SU-DHL-6 (cell line): ENCODE measurements at regions not wholly inside any gene's neighbourhood (a gene's known extent, or its start where the extent isn't known, plus 50 kb on each side); places are given as distances from the start of the nearest gene placed in this dataset.

ENCODE experiments used
- H2AFZ ChIP-seq: fragments of 200-600 bp; sonication (generic); 2 replicates; pipeline ENCODE4 v1.6.1; 2014; ENCODE audit warnings: low read depth, mild to moderate bottlenecking, moderate library complexity, mixed read lengths, antibody characterized with exemption, low read length; ENCODE audit not compliant: severe bottlenecking
- H3F3A ChIP-seq: fragments of 200-600 bp; shearing (Covaris generic); 2 replicates; pipeline ENCODE4 v1.6.0; 2016; ENCODE audit warnings: antibody characterized with exemption, mild to moderate bottlenecking; ENCODE audit not compliant: insufficient read depth
- H3K27ac ChIP-seq: fragments of 200-600 bp; sonication (generic); 2 replicates; pipeline ENCODE4 v1.5.1; 2016; ENCODE audit warnings: low read depth, mild to moderate bottlenecking, low read length, moderate library complexity, mixed read lengths
- H3K27me3 ChIP-seq: fragments of 200-600 bp; sonication (generic), shearing (Covaris generic); 2 replicates; pipeline ENCODE4 v1.6.0; 2014; ENCODE audit warnings: mild to moderate bottlenecking, low read length
- H3K36me3 ChIP-seq: fragments of 200-600 bp; sonication (generic); 2 replicates; pipeline ENCODE4 v1.6.1; 2014; ENCODE audit warnings: mild to moderate bottlenecking, low read length, mixed read lengths
- H3K4me2 ChIP-seq: fragments of 300-600, 200-600 bp; shearing (Covaris generic), sonication (generic); 2 replicates; pipeline ENCODE4 v1.6.0; 2014; ENCODE audit warnings: low read length, low read depth, mild to moderate bottlenecking; ENCODE audit not compliant: poor library complexity, severe bottlenecking
- H3K4me3 ChIP-seq: fragments of 200-600 bp; sonication (generic); 2 replicates; pipeline ENCODE4 v1.5.1; 2014; ENCODE audit warnings: antibody characterized with exemption, low read length, mild to moderate bottlenecking, mixed read lengths; ENCODE audit not compliant: insufficient read depth, poor library complexity, severe bottlenecking
- H3K79me2 ChIP-seq: fragments of 200-600 bp; sonication (generic); 2 replicates; pipeline ENCODE4 v1.6.1; 2014; ENCODE audit warnings: mild to moderate bottlenecking, low read length, moderate library complexity; ENCODE audit not compliant: insufficient read depth
- H3K9ac ChIP-seq: fragments of 200-600 bp; sonication (generic); 2 replicates; pipeline ENCODE4 v1.7.0; 2014; ENCODE audit warnings: mild to moderate bottlenecking, low read length
- H3K9me2 ChIP-seq: fragments of 200-600 bp; sonication (generic); replicated peaks from 2 replicates; pipeline ENCODE4 v1.6.1; 2014; ENCODE audit warnings: low read length; ENCODE audit not compliant: insufficient read depth
- H3K9me3 ChIP-seq: fragments of 200-600 bp; sonication (generic); 2 replicates; pipeline ENCODE4 v1.6.1; 2014; ENCODE audit warnings: low read length, mixed read lengths; ENCODE audit not compliant: insufficient read depth
- H4K20me1 ChIP-seq: fragments of 200-600 bp; sonication (generic); 2 replicates; pipeline ENCODE4 v1.6.1; 2014; ENCODE audit warnings: low read depth, mild to moderate bottlenecking, antibody characterized with exemption, low read length, moderate library complexity, mixed read lengths
- EZH2phosphoT487 ChIP-seq: fragments of 200-600 bp; sonication (generic), shearing (Covaris generic); conservative IDR thresholded peaks from 2 replicates; pipeline ENCODE4 v1.6.1; 2018; ENCODE audit warnings: mild to moderate bottlenecking, antibody characterized with exemption, low read length, moderate library complexity, mixed read lengths
- TF ChIP-seq, protein P1 (sequence below): fragments of 200-600 bp; sonication (generic); IDR thresholded peaks from one replicate; pipeline ENCODE4 v1.5.1; 2017; ENCODE audit warnings: antibody characterized with exemption, mild to moderate bottlenecking, low read length, moderate library complexity; ENCODE audit not compliant: insufficient read depth, poor library complexity, severe bottlenecking

DNA sequence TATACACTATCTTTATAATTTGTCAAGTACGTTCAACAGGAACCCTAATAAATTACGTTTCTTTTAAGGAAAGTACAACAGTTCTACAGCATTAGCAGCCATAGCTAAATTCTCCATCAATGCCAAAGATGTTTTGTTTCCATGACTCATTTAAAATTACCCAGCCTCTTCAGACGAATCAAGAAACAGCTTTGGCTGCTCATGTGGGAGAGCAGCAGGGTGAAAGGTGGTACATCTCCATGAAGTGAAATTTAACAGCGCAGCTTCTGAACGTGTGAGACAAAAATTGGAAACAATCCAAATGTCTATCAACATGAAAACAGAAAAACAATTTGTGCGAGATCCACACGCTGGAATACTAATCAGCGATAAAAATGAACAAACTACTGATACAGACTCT is 327.3 kb upstream of the CDH6 start:
- no peak overlapping the region for H2AFZ ChIP-seq
- H4K20me1 ChIP-seq = no peaks in the 10 kb centered on the region
- H3K9me2 ChIP-seq = no peaks in the 10 kb centered on the region
- TF ChIP-seq, protein P1, sequence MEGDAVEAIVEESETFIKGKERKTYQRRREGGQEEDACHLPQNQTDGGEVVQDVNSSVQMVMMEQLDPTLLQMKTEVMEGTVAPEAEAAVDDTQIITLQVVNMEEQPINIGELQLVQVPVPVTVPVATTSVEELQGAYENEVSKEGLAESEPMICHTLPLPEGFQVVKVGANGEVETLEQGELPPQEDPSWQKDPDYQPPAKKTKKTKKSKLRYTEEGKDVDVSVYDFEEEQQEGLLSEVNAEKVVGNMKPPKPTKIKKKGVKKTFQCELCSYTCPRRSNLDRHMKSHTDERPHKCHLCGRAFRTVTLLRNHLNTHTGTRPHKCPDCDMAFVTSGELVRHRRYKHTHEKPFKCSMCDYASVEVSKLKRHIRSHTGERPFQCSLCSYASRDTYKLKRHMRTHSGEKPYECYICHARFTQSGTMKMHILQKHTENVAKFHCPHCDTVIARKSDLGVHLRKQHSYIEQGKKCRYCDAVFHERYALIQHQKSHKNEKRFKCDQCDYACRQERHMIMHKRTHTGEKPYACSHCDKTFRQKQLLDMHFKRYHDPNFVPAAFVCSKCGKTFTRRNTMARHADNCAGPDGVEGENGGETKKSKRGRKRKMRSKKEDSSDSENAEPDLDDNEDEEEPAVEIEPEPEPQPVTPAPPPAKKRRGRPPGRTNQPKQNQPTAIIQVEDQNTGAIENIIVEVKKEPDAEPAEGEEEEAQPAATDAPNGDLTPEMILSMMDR = no peak
- H3F3A ChIP-seq = no peaks in the 10 kb centered on the region
- no peaks in the 10 kb centered on the region for H3K79me2 ChIP-seq
- no peak overlapping the region for H3K4me2 ChIP-seq
- H3K9ac ChIP-seq = no peak overlapping the region
- H3K27me3 ChIP-seq = no peaks in the 10 kb centered on the region
- H3K36me3 ChIP-seq = no peaks in the 10 kb centered on the region
- H3K4me3 ChIP-seq = no peak overlapping the region
- H3K9me3 ChIP-seq = no peaks in the 10 kb centered on the region
- H3K27ac ChIP-seq = no peak overlapping the region

DNA sequence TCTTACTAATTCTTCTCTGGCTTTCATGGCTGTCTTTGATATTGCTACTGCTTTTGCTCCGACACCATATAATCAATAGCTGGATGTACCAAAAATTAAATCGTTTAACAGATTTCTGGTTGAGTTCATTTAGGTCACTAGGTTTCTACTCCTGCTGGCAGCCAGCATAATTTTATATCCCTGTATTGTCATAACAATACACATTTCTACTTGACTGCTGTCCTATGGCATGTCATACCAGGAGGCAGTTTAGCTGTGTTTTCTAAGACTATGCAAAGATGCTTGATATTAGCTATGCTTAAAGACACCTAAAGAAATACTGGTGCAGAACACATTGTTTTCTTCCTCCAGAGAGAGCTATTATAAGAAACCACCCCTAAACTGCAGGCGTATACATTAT is 337.2 kb upstream of the CDH6 start:
- no peaks in the 10 kb centered on the region for H3K9me2 ChIP-seq
- no peak overlapping the region for H2AFZ ChIP-seq
- H3K9ac ChIP-seq = no peak overlapping the region
- H3F3A ChIP-seq = no peaks in the 10 kb centered on the region
- no peak overlapping the region for H3K27ac ChIP-seq
- H3K4me3 ChIP-seq = no peak overlapping the region
- H3K9me3 ChIP-seq = no peaks in the 10 kb centered on the region
- TF ChIP-seq EZH2phosphoT487 = no peak
- no peaks in the 10 kb centered on the region for H3K36me3 ChIP-seq
- H4K20me1 ChIP-seq = no peaks in the 10 kb centered on the region
- no peak overlapping the region for H3K4me2 ChIP-seq
- H3K27me3 ChIP-seq = no peaks in the 10 kb centered on the region
- H3K79me2 ChIP-seq = no peaks in the 10 kb centered on the region

DNA sequence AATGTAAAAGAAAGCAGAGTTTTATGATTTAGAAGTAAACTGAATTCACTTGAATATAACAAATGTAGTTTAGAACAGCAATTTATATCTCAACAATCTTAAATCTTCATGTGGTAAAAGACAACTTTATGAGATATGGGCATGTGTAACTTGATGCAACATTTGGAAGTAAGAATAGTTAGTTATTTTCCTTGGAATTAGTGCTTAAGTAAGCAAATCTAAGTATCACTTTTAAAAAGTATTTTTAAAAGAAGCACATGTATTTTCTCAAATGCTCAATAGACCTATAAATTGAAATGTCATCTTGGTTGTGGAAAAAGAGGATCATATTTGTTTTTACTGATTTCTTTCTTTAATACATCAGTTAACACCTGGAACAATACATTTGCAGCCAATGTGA is 340.3 kb upstream of the CDH6 start:
- Histone ChIP-seq H3K27ac (no peak overlapping the region), H3K9ac (no peak overlapping the region), H2AFZ (no peak overlapping the region), H3F3A (no peaks in the 10 kb centered on the region), H3K36me3 (no peaks in the 10 kb centered on the region), H3K4me2 (no peak overlapping the region), H3K79me2 (no peaks in the 10 kb centered on the region), H3K4me3 (no peak overlapping the region), H3K27me3 (no peaks in the 10 kb centered on the region), H3K9me3 (no peaks in the 10 kb centered on the region), H4K20me1 (no peaks in the 10 kb centered on the region), H3K9me2 (no peaks in the 10 kb centered on the region)
- TF ChIP-seq EZH2phosphoT487 = no peak
- TF ChIP-seq, protein P1 = no peak

DNA sequence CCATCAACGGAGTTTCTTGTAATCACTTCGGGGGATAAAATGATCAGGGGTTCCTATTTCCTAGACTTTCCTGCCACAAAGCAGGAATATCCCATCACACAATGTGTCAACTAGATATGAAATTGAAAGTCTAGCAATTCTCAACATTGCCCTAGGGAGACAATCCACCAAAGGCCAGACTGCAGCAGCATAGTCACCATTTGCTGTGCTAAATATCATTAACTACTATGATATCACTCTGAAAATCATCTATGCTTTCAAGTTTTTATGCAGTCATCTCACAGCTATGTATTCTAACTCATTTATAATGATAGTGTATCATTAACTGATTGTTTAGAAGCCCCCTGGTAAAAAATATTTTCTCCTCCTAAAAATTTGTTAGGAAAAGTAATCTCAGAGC is 342.6 kb upstream of the CDH6 start:
- H3K27me3 ChIP-seq = no peaks in the 10 kb centered on the region
- H3K79me2 ChIP-seq = no peaks in the 10 kb centered on the region
- no peak overlapping the region for H2AFZ ChIP-seq
- no peak overlapping the region for H3K4me3 ChIP-seq
- H3K9me2 ChIP-seq = no peaks in the 10 kb centered on the region
- no peaks in the 10 kb centered on the region for H3F3A ChIP-seq
- no peaks in the 10 kb centered on the region for H4K20me1 ChIP-seq
- H3K9ac ChIP-seq = no peak overlapping the region
- no peaks in the 10 kb centered on the region for H3K36me3 ChIP-seq
- TF ChIP-seq EZH2phosphoT487 = no peak
- TF ChIP-seq, protein P1 = no peak
- H3K27ac ChIP-seq = no peak overlapping the region
- no peaks in the 10 kb centered on the region for H3K9me3 ChIP-seq
- no peak overlapping the region for H3K4me2 ChIP-seq
